ENCODE measurements at regions not wholly inside any gene's neighbourhood (a gene's known extent, or its start where the extent isn't known, plus 50 kb on each side); places are given as distances from the start of the nearest gene placed in this dataset.

GRCh38 chr1:82445827-82446226 is 645.1 kb downstream of the ADGRL2 start:
- no peak for DNase-seq (ENCODE audit: low read depth)

- DNase-seq (ENCODE audit: low read depth) = no peak
These were observed 644.4 kb downstream of the ADGRL2 start for GRCh38 chr1:82445132-82445531.

GRCh38 chr1:82441402-82441801 is 640.7 kb downstream of the ADGRL2 start:
- no peak for DNase-seq (ENCODE audit: low read depth)

GRCh38 chr1:82423174-82423815 is 622.6 kb downstream of the ADGRL2 start:
- no peak for DNase-seq (ENCODE audit: low read depth)

GRCh38 chr1:82421782-82422181 is 621.0 kb downstream of the ADGRL2 start:
- no peak for DNase-seq (ENCODE audit: low read depth)

GRCh38 chr1:82420584-82420983 is 619.9 kb downstream of the ADGRL2 start:
- DNase-seq (ENCODE audit: low read depth) = no peak

GRCh38 chr1:82411605-82412004 is 610.9 kb downstream of the ADGRL2 start:
- DNase-seq (ENCODE audit: low read depth) = no peak

GRCh38 chr1:82405333-82405732 is 604.6 kb downstream of the ADGRL2 start:
- DNase-seq (ENCODE audit: low read depth) = no peak

GRCh38 chr1:82401116-82401515 is 600.4 kb downstream of the ADGRL2 start:
- DNase-seq (ENCODE audit: low read depth) = no peak

- DNase-seq (ENCODE audit: low read depth) = no peak
These were observed 599.8 kb downstream of the ADGRL2 start for GRCh38 chr1:82400521-82400920.

- DNase-seq (ENCODE audit: low read depth) = no peak
These were observed 598.4 kb downstream of the ADGRL2 start for GRCh38 chr1:82399093-82399492.

- DNase-seq (ENCODE audit: low read depth) = no peak
These were observed 597.6 kb downstream of the ADGRL2 start for GRCh38 chr1:82398357-82398756.

GRCh38 chr1:82395440-82395839 is 594.7 kb downstream of the ADGRL2 start:
- DNase-seq (ENCODE audit: low read depth) = no peak

GRCh38 chr1:82392946-82393345 is 592.2 kb downstream of the ADGRL2 start:
- no peak for DNase-seq (ENCODE audit: low read depth)

GRCh38 chr1:82392513-82392912 is 591.8 kb downstream of the ADGRL2 start:
- no peak for DNase-seq (ENCODE audit: low read depth)

GRCh38 chr1:82391712-82392111 is 591.0 kb downstream of the ADGRL2 start:
- no peak for DNase-seq (ENCODE audit: low read depth)

- no peak for DNase-seq (ENCODE audit: low read depth)
These were observed 589.9 kb downstream of the ADGRL2 start for GRCh38 chr1:82390627-82391026.

GRCh38 chr1:82388679-82389078 is 587.9 kb downstream of the ADGRL2 start:
- DNase-seq (ENCODE audit: low read depth) = peak; percentile 4

GRCh38 chr1:82387012-82387366 is 586.3 kb downstream of the ADGRL2 start:
- no peak for DNase-seq (ENCODE audit: low read depth)

GRCh38 chr1:82386365-82387011 is 585.8 kb downstream of the ADGRL2 start:
- DNase-seq (ENCODE audit: low read depth) = no peak

- DNase-seq (ENCODE audit: low read depth) = no peak
These were observed 584.0 kb downstream of the ADGRL2 start for GRCh38 chr1:82384776-82385175.

- no peak for DNase-seq (ENCODE audit: low read depth)
These were observed 576.6 kb downstream of the ADGRL2 start for GRCh38 chr1:82377201-82377884.

- DNase-seq (ENCODE audit: low read depth) = no peak
These were observed 573.0 kb downstream of the ADGRL2 start for GRCh38 chr1:82373710-82374109.

Measured in ELR (cell line).